ENCODE measurements at regions not wholly inside any gene's neighbourhood (a gene's known extent, or its start where the extent isn't known, plus 50 kb on each side); places are given as distances from the start of the nearest gene placed in this dataset.

GRCh38 chr13:31625115-31625514 is 114.2 kb upstream of the RXFP2 start:
- no peak overlapping the region for H3K9ac ChIP-seq

GRCh38 chr13:31627097-31627845 is 112.1 kb upstream of the RXFP2 start:
- no peak overlapping the region for H3K4me2 ChIP-seq
- H3K36me3 Mint-ChIP-seq: no peaks in the 10 kb centered on the region
- H3K27ac Mint-ChIP-seq: no peak overlapping the region

More at GRCh38 chr13:31625115-31625514, 114.2 kb upstream of the RXFP2 start:
- peak overlapping the region; percentile 9 for H2AFZ ChIP-seq (replicated peaks)
- no peaks in the 10 kb centered on the region for H3F3A ChIP-seq (ENCODE audit: low read depth)
- H4K20me1 ChIP-seq (ENCODE audit: low read depth): no peaks in the 10 kb centered on the region
- no peak overlapping the region for H3K4me2 ChIP-seq
- Mint-ChIP-seq H3K27me3 (ENCODE audit: insufficient read depth, low read depth) (no peaks in the 10 kb centered on the region), H3K4me1 (peaks cover 4% of the 10 kb centered on the region), H3K27ac (no peak overlapping the region), H3K4me3 (no peak overlapping the region), H3K9me3 (no peaks in the 10 kb centered on the region), H3K36me3 (no peaks in the 10 kb centered on the region)
- H3K27me3 ChIP-seq: no peaks in the 10 kb centered on the region
- H3K79me2 ChIP-seq (ENCODE audit: low read depth): no peaks in the 10 kb centered on the region
- no peak overlapping the region for H3K4me3 ChIP-seq
- TF ChIP-seq EZH2phosphoT487 (IDR thresholded peaks at IDR 0.05) (no peak), EZH2 (IDR thresholded peaks at IDR 0.05) (no peak)
- TF ChIP-seq, protein P1, sequence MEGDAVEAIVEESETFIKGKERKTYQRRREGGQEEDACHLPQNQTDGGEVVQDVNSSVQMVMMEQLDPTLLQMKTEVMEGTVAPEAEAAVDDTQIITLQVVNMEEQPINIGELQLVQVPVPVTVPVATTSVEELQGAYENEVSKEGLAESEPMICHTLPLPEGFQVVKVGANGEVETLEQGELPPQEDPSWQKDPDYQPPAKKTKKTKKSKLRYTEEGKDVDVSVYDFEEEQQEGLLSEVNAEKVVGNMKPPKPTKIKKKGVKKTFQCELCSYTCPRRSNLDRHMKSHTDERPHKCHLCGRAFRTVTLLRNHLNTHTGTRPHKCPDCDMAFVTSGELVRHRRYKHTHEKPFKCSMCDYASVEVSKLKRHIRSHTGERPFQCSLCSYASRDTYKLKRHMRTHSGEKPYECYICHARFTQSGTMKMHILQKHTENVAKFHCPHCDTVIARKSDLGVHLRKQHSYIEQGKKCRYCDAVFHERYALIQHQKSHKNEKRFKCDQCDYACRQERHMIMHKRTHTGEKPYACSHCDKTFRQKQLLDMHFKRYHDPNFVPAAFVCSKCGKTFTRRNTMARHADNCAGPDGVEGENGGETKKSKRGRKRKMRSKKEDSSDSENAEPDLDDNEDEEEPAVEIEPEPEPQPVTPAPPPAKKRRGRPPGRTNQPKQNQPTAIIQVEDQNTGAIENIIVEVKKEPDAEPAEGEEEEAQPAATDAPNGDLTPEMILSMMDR (IDR thresholded peaks at IDR 0.05): no peak
- H3K4me1 ChIP-seq: no peaks in the 10 kb centered on the region
- H3K36me3 ChIP-seq: no peaks in the 10 kb centered on the region
- no peaks in the 10 kb centered on the region for H3K9me3 ChIP-seq (ENCODE audit: low read depth)
- no peak overlapping the region for H3K27ac ChIP-seq
- no peak for DNase-seq (ENCODE audit: low spot score)

DNA sequence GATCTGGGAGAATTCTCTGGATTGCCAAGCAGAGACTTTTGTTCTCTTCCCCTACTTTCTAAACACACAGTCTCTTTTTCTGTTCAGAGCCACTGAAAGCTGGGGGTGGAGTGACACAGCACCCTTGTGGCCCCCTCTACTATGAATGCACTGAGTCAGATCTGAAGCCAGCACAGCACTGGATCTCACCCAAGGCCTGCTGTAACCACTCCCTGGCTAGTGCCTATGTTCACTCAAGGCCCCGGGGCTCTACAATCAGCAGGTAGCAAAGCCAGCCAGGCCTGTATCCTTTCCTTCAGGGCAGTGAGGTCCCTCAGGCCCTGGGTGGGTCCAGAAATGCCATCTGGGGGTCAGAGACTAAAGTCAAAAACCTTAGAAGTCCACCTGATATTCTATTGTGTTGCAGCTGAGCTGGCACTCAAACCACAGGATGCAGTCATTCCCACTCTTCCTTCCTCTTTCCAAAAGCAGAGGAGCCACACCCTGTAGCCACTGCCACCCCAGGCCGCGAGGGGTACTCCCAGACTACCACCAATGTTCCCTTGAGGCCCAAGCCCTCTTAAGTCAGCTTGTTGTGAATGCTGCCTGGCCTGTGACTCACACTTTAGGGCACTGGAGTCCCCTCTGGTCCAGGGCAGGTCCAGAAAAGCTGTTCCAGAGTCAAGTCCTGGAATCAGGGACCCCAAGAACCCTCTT is 110.1 kb upstream of the RXFP2 start:
- Histone ChIP-seq H3K27ac (no peak overlapping the region), H3K9ac (no peak overlapping the region), H3K27me3 (no peaks in the 10 kb centered on the region), H3K4me3 (no peak overlapping the region), H3K79me2 (ENCODE audit: low read depth) (no peaks in the 10 kb centered on the region), H3F3A (ENCODE audit: low read depth) (no peaks in the 10 kb centered on the region), H3K4me2 (no peak overlapping the region), H3K4me1 (no peaks in the 10 kb centered on the region), H3K9me3 (ENCODE audit: low read depth) (no peaks in the 10 kb centered on the region), H2AFZ (replicated peaks) (no peak overlapping the region), H4K20me1 (ENCODE audit: low read depth) (no peaks in the 10 kb centered on the region), H3K36me3 (no peaks in the 10 kb centered on the region)
- peaks cover 7% of the 10 kb centered on the region for H3K27me3 Mint-ChIP-seq (ENCODE audit: insufficient read depth, low read depth)
- no peak overlapping the region for H3K4me3 Mint-ChIP-seq
- DNase-seq (ENCODE audit: low spot score): no peak
- no peaks in the 10 kb centered on the region for H3K36me3 Mint-ChIP-seq
- H3K27ac Mint-ChIP-seq: no peak overlapping the region
- H3K4me1 Mint-ChIP-seq: no peaks in the 10 kb centered on the region
- H3K9me3 Mint-ChIP-seq: peaks cover 14% of the 10 kb centered on the region
- TF ChIP-seq EZH2 (IDR thresholded peaks at IDR 0.05) (no peak), EZH2phosphoT487 (IDR thresholded peaks at IDR 0.05) (no peak)
- TF ChIP-seq, protein P1 (IDR thresholded peaks at IDR 0.05): no peak

More at GRCh38 chr13:31627097-31627845, 112.1 kb upstream of the RXFP2 start:
- TF ChIP-seq EZH2phosphoT487 (IDR thresholded peaks at IDR 0.05) (no peak), EZH2 (IDR thresholded peaks at IDR 0.05) (no peak)
- TF ChIP-seq, protein P1 (IDR thresholded peaks at IDR 0.05): no peak
- H3K4me3 Mint-ChIP-seq: no peak overlapping the region
- Histone ChIP-seq H2AFZ (replicated peaks) (no peak overlapping the region), H3F3A (ENCODE audit: low read depth) (no peaks in the 10 kb centered on the region), H4K20me1 (ENCODE audit: low read depth) (no peaks in the 10 kb centered on the region), H3K4me1 (no peaks in the 10 kb centered on the region), H3K79me2 (ENCODE audit: low read depth) (no peaks in the 10 kb centered on the region), H3K27ac (no peak overlapping the region), H3K36me3 (no peaks in the 10 kb centered on the region), H3K9me3 (ENCODE audit: low read depth) (no peaks in the 10 kb centered on the region), H3K27me3 (no peaks in the 10 kb centered on the region), H3K9ac (no peak overlapping the region), H3K4me3 (no peak overlapping the region)
- H3K9me3 Mint-ChIP-seq: peaks cover under 1% of the 10 kb centered on the region
- H3K4me1 Mint-ChIP-seq: peaks cover 4% of the 10 kb centered on the region
- H3K27me3 Mint-ChIP-seq (ENCODE audit: insufficient read depth, low read depth): no peaks in the 10 kb centered on the region
- DNase-seq (ENCODE audit: low spot score): no peak

All from neural progenitor cell (in vitro differentiated cells).